CD14-positive monocyte (primary cell): ENCODE measurements at regions not wholly inside any gene's neighbourhood (a gene's known extent, or its start where the extent isn't known, plus 50 kb on each side); places are given as distances from the start of the nearest gene placed in this dataset.

Source experiments
- DNase-seq, 3 donors: peaks; one replicate each; pipeline ENCODE4 v3.0.0-alpha.2; 2011 to 2022
- H2AFZ ChIP-seq: 2 replicates; pipeline ENCODE4 v1.6.0; 2012; ENCODE audit warnings: mild to moderate bottlenecking, low read depth, low read length, inconsistent platforms; ENCODE audit not compliant: insufficient read depth, poor library complexity, severe bottlenecking
- H3K27ac ChIP-seq, 2 donors: 1 replicate in 1 of 2; 2 replicates in 1 of 2; pipeline ENCODE4 v1.5.1; 2012 to 2013; ENCODE audit warnings: low read length in 2 of 2, control low read depth in 1 of 2, inconsistent platforms in 1 of 2, low read depth in 1 of 2, mild to moderate bottlenecking in 1 of 2
- H3K27me3 ChIP-seq, 2 donors: one replicate each; pipeline versions ENCODE4 v1.6.0 to v1.6.1; 2011 to 2013; ENCODE audit warnings: low read length in 2 of 2; ENCODE audit not compliant: control insufficient read depth in 2 of 2, insufficient read depth in 2 of 2
- H3K36me3 ChIP-seq, 2 donors: replicated peaks in 1 of 2; 1 replicate in 1 of 2; 2 replicates in 1 of 2; pipeline versions ENCODE4 v1.5.1 to v1.6.1; 2012 to 2013; ENCODE audit warnings: low read length in 2 of 2, control low read depth in 1 of 2, inconsistent platforms in 1 of 2, mild to moderate bottlenecking in 1 of 2; ENCODE audit not compliant: insufficient read depth in 2 of 2, control insufficient read depth in 1 of 2
- H3K4me1 ChIP-seq, 2 donors: 1 replicate in 1 of 2; 2 replicates in 1 of 2; pipeline versions ENCODE4 v1.5.1 to v1.6.1; 2012 to 2013; ENCODE audit warnings: low read length in 2 of 2, control low read depth in 1 of 2, inconsistent platforms in 1 of 2, mild to moderate bottlenecking in 1 of 2, moderate library complexity in 1 of 2; ENCODE audit not compliant: insufficient read depth in 2 of 2, control insufficient read depth in 1 of 2
- H3K4me2 ChIP-seq: replicated peaks from 2 replicates; pipeline ENCODE3; 2012; ENCODE audit warnings: low read length, moderate library complexity, mild to moderate bottlenecking; ENCODE audit not compliant: poor library complexity, severe bottlenecking; ENCODE audit errors: extremely low read depth
- H3K4me3 ChIP-seq, 3 experiments: fragments of 200-600 bp in 1 of 3; sonication (generic) in 1 of 3; replicated peaks in 1 of 3; 1 replicate in 2 of 3; 2 replicates in 1 of 3; pipeline ENCODE4 v1.5.1; 2011 to 2013; ENCODE audit warnings: low read length in 3 of 3, mild to moderate bottlenecking in 3 of 3, control low read depth in 2 of 3, low read depth in 2 of 3, inconsistent platforms in 1 of 3, moderate library complexity in 1 of 3
- H3K79me2 ChIP-seq: 2 replicates; pipeline ENCODE4 v1.6.0; 2012; ENCODE audit warnings: mild to moderate bottlenecking, control low read depth, inconsistent platforms, low read length, moderate library complexity; ENCODE audit not compliant: insufficient read depth
- H3K9ac ChIP-seq: 2 replicates; pipeline ENCODE4 v1.6.0; 2017; ENCODE audit warnings: low read length, mild to moderate bottlenecking; ENCODE audit not compliant: insufficient read depth, poor library complexity, severe bottlenecking
- H3K9me3 ChIP-seq, 2 donors: replicated peaks in 1 of 2; 1 replicate in 1 of 2; 2 replicates in 1 of 2; pipeline versions ENCODE4 v1.5.1 to v1.6.1; 2012 to 2013; ENCODE audit warnings: low read length in 2 of 2, control low read depth in 1 of 2; ENCODE audit not compliant: control insufficient read depth in 1 of 2, insufficient read depth in 1 of 2
- H4K20me1 ChIP-seq: 2 replicates; pipeline ENCODE4 v1.6.0; 2012; ENCODE audit warnings: mild to moderate bottlenecking, low read length, control low read depth, moderate library complexity; ENCODE audit not compliant: insufficient read depth
- H3K27ac Mint-ChIP-seq, 7 donors: one replicate each; pipeline ENCODE4 v1.8.0; 2020; ENCODE audit warnings: mild to moderate bottlenecking in 7 of 7, mixed read lengths in 7 of 7, moderate library complexity in 6 of 7, inconsistent platforms in 2 of 7
- H3K27me3 Mint-ChIP-seq, 3 donors: one replicate each; pipeline ENCODE4 v1.8.0; 2021 to 2022; ENCODE audit warnings: low read depth in 3 of 3, mild to moderate bottlenecking in 3 of 3, mixed read lengths in 3 of 3, moderate library complexity in 3 of 3, inconsistent platforms in 1 of 3
- H3K36me3 Mint-ChIP-seq, 2 donors: one replicate each; pipeline ENCODE4 v1.8.0; 2020; ENCODE audit warnings: mixed read lengths in 2 of 2, inconsistent platforms in 1 of 2, mild to moderate bottlenecking in 1 of 2
- H3K4me1 Mint-ChIP-seq: one replicate; pipeline ENCODE4 v1.8.0; 2020; ENCODE audit warnings: mild to moderate bottlenecking, mixed read lengths
- H3K4me3 Mint-ChIP-seq, 2 donors: one replicate each; pipeline ENCODE4 v1.8.0; 2020; ENCODE audit warnings: mild to moderate bottlenecking in 2 of 2, mixed read lengths in 2 of 2, moderate library complexity in 1 of 2
- H3K9me3 Mint-ChIP-seq, 7 donors: one replicate each; pipeline ENCODE4 v1.8.0; 2020 to 2022; ENCODE audit warnings: mixed read lengths in 7 of 7, mild to moderate bottlenecking in 6 of 7, moderate library complexity in 6 of 7, inconsistent platforms in 2 of 7
- CTCF ChIP-seq: fragments of 200-600 bp; IDR thresholded peaks from one replicate; pipeline ENCODE4 v1.8.0; 2022; ENCODE audit warnings: antibody characterized with exemption, mild to moderate bottlenecking
- WGBS: methylation state at CpG from one replicate; pipeline ENCODE4 v1.1.5; 2013; ENCODE audit warnings: missing lambda C conversion rate; ENCODE audit not compliant: insufficient coverage; 5-methylcytosine and 5-hydroxymethylcytosine counted together
- intact Hi-C, 2 donors: fragments of 100-400 bp; cut with micrococcal nuclease; formaldehyde crosslinking; loops; one replicate each; pipeline versions ENCODE4 v1.15.0 to v1.15.1; 2023

- no peak overlapping the region for H3K4me3 Mint-ChIP-seq
- peaks cover 0 to 5% (median 0%) of the 10 kb centered on the region in 7 donors for H3K9me3 Mint-ChIP-seq
- no peak overlapping the region for H3K27ac ChIP-seq
- no peak overlapping the region for H3K9ac ChIP-seq
- DNase-seq: no peak
- 93% methylated on average over 1 of the region's 4 CpGs for WGBS
- intact Hi-C loops: no loop called here
- H3K36me3 Mint-ChIP-seq: no peaks in the 10 kb centered on the region
- peaks cover 18% of the 10 kb centered on the region for H3K4me1 Mint-ChIP-seq
- no peak overlapping the region for H3K4me2 ChIP-seq
- H3K79me2 ChIP-seq: no peaks in the 10 kb centered on the region
- H3K27me3 Mint-ChIP-seq: peaks cover 3 to 7% (median 7%) of the 10 kb centered on the region in 3 donors
- H3K27me3 ChIP-seq: no peaks in the 10 kb centered on the region
- H3K4me3 ChIP-seq: no peak overlapping the region
- H2AFZ ChIP-seq: no peak overlapping the region
- no peaks in the 10 kb centered on the region for H4K20me1 ChIP-seq
- TF ChIP-seq CTCF: no peak
- peaks cover 0 to 3% of the 10 kb centered on the region in 2 donors for H3K9me3 ChIP-seq
- no peaks in the 10 kb centered on the region for H3K36me3 ChIP-seq
- peaks cover 15 to 26% of the 10 kb centered on the region in 2 donors for H3K4me1 ChIP-seq
- no peak overlapping the region for H3K27ac Mint-ChIP-seq
Measured at GRCh38 chr11:45027312-45027711, 76.6 kb upstream of the TP53I11 start.

- H3K4me3 Mint-ChIP-seq: no peak overlapping the region
- Histone ChIP-seq H4K20me1 (no peaks in the 10 kb centered on the region), H3K79me2 (no peaks in the 10 kb centered on the region), H3K4me1 (peaks cover 19 to 29% of the 10 kb centered on the region in 2 donors), H3K27ac (no peak overlapping the region), H3K27me3 (no peaks in the 10 kb centered on the region), H3K9ac (no peak overlapping the region), H2AFZ (no peak overlapping the region), H3K4me2 (no peak overlapping the region), H3K4me3 (no peak overlapping the region), H3K9me3 (peaks cover 0 to 3% of the 10 kb centered on the region in 2 donors), H3K36me3 (no peaks in the 10 kb centered on the region)
- DNase-seq: no peak
- peaks cover 23% of the 10 kb centered on the region for H3K4me1 Mint-ChIP-seq
- peak overlapping the region in 1 of 7 donors; percentile 30 for H3K27ac Mint-ChIP-seq
- peaks cover 3 to 16% (median 7%) of the 10 kb centered on the region in 3 donors for H3K27me3 Mint-ChIP-seq
- no peak for TF ChIP-seq CTCF
- intact Hi-C loops: no loop called here
- 79% methylated on average over 9 of the region's 13 CpGs for WGBS
- H3K36me3 Mint-ChIP-seq: no peaks in the 10 kb centered on the region
- H3K9me3 Mint-ChIP-seq: peaks cover 0 to 5% (median 0%) of the 10 kb centered on the region in 7 donors
Measured at GRCh38 chr11:45028911-45029682, 78.4 kb upstream of the TP53I11 start.
